ENCODE measurements at regions not wholly inside any gene's neighbourhood (a gene's known extent, or its start where the extent isn't known, plus 50 kb on each side); places are given as distances from the start of the nearest gene placed in this dataset.
A peak's percentile ranks its signal among the peaks of the same experiment; 100 is the strongest.

DNA sequence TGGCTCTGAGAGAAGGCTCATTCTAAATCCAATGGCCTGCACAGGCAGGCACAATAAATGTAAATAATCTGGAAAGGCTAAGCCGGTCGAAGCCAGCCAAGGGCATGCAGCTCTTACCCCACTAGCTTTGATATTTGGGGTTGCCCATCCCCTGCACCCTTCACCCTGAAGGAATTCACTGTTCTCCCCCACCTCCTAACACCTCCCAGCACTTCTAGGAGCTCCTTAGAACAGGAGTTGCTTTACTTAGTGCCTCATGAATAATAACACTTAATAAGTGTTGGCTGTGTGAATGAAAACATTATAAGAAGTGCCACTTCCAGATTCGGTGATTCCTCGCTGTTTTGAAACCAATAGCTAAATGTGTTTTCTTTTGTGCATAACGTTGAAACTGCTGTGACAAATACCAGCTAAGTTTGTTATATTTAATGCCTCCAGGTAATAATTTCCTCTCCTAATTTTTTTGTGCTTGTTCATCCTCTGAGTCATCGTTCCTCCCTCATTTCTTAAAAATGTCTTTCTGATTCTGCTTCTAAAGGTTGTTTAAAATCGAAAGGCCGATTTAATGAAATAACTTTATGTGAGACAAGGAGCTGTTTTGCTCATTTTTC, 458.8 kb downstream of the METTL4 start:
- peak; percentile 66 for DNase-seq (ENCODE audit: low read depth)
- TF ChIP-seq CTCF (IDR thresholded peaks at IDR 0.05; ENCODE audit: insufficient read depth, low read depth, low read length, missing control alignments), result no peak
- H3K4me3 ChIP-seq (ENCODE audit: low read length), result no peak overlapping the region

DNA sequence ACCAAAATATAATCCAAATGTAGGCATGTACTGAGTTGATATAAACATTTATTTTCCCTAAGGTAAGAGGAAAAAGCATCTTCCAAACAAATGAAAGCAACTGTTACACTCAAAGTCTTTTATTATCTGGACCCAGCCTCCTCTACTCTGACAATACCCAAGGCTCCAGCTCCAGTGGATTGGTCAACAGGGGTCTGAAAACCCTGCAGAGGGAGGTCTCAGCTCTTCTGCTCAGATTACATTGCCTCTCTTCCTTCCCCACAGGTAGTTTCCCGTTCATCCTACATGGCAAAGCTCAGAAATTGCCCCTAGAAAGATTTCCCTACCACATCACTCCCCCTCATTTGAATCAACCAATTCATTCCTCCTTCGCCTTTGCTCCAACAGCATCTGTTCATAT, 457.0 kb downstream of the METTL4 start:
- no peak for DNase-seq (ENCODE audit: low read depth)
- no peak overlapping the region for H3K4me3 ChIP-seq (ENCODE audit: low read length)
- TF ChIP-seq CTCF (IDR thresholded peaks at IDR 0.05; ENCODE audit: insufficient read depth, low read depth, low read length, missing control alignments), result no peak

- no peak for TF ChIP-seq CTCF (IDR thresholded peaks at IDR 0.05; ENCODE audit: insufficient read depth, low read depth, low read length, missing control alignments)
- no peak for DNase-seq (ENCODE audit: low read depth)
- H3K4me3 ChIP-seq (ENCODE audit: low read length), result no peak overlapping the region
These were observed 456.5 kb downstream of the METTL4 start for GRCh38 chr18:2114765-2115164.

GRCh38 chr18:2121224-2121623, 450.1 kb downstream of the METTL4 start:
- no peak overlapping the region for H3K4me3 ChIP-seq (ENCODE audit: low read length)
- no peak for TF ChIP-seq CTCF (IDR thresholded peaks at IDR 0.05; ENCODE audit: insufficient read depth, low read depth, low read length, missing control alignments)
- DNase-seq (ENCODE audit: low read depth), result no peak

DNA sequence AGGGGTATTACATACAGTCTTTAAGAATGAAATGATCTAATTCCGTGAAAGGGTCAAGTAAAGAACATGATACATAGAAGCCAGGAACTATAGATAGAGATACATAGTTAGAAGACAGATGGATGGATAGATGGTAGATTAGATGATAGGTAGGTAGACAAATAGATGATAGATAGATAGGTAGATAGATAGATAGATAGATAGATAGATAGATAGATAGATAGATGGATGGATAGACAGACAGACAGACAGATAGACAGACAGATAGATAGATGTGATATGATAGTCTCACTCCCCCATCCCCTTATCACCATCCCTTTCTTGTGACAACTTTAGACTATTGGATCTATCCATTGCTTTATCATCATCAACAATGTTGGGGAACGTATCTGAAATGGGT, 448.2 kb downstream of the METTL4 start:
- no peak for DNase-seq (ENCODE audit: low read depth)
- no peak overlapping the region for H3K4me3 ChIP-seq (ENCODE audit: low read length)
- no peak for TF ChIP-seq CTCF (IDR thresholded peaks at IDR 0.05; ENCODE audit: insufficient read depth, low read depth, low read length, missing control alignments)

DNA sequence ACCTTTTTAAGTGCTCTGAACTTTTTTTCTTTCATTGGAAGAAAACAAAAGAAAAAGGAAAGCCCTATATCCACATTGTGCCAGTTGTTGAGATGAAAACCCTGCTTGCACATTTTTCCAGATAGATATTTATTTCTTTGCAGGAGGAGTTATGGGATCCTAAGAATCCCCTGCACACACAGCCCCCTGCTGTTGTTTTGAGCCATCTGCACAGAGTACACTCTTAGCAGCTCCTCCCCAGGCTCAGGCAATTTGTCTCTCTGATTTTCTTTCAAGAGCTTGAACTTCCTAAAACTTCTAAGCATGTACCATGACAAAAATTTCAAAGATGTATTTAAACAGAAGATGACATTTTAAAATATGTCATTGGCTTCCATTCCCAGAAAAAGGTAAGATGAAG, 436.9 kb downstream of the METTL4 start:
- H3K4me3 ChIP-seq (ENCODE audit: low read length), result no peak overlapping the region
- DNase-seq (ENCODE audit: low read depth), result no peak
- no peak for TF ChIP-seq CTCF (IDR thresholded peaks at IDR 0.05; ENCODE audit: insufficient read depth, low read depth, low read length, missing control alignments)

GRCh38 chr18:2135309-2135708, 436.0 kb downstream of the METTL4 start:
- TF ChIP-seq CTCF (IDR thresholded peaks at IDR 0.05; ENCODE audit: insufficient read depth, low read depth, low read length, missing control alignments), result no peak
- no peak for DNase-seq (ENCODE audit: low read depth)
- no peak overlapping the region for H3K4me3 ChIP-seq (ENCODE audit: low read length)
